Stomach (tissue), 8 donors: ENCODE measurements at regions not wholly inside any gene's neighbourhood (a gene's known extent, or its start where the extent isn't known, plus 50 kb on each side); places are given as distances from the start of the nearest gene placed in this dataset.

ENCODE experiments used
- DNase-seq, 2 donors: peaks; one replicate each; pipeline versions ENCODE4 v3.0.0 to v3.0.0-alpha.2; 2013 to 2019
- H3K27ac ChIP-seq, 5 donors: fragments of 200-600 bp in 4 of 5; sonication (generic) in 4 of 5; one replicate each; pipeline ENCODE4 v1.5.1; 2013 to 2019; ENCODE audit warnings: mild to moderate bottlenecking in 1 of 5, moderate library complexity in 1 of 5
- H3K27me3 ChIP-seq, 3 donors: fragments of 200-600 bp; sonication (generic); one replicate each; pipeline ENCODE4 v1.5.1; 2017 to 2019; ENCODE audit warnings: mixed run types in 1 of 3
- H3K36me3 ChIP-seq, 4 donors: fragments of 200-600 bp; sonication (generic); 1 replicate in 3 of 4; 2 replicates in 1 of 4; pipeline ENCODE4 v1.5.1; 2016 to 2019
- H3K4me1 ChIP-seq, 4 donors: fragments of 200-600 bp; sonication (generic); one replicate each; pipeline ENCODE4 v1.5.1; 2016 to 2019
- H3K4me3 ChIP-seq, 4 donors: fragments of 200-600 bp; sonication (generic) in 3 of 4; one replicate each; pipeline ENCODE4 v1.5.1; 2016 to 2019; ENCODE audit warnings: mild to moderate bottlenecking in 1 of 4
- H3K9me3 ChIP-seq, 4 donors: fragments of 200-600 bp; sonication (generic); one replicate each; pipeline ENCODE4 v1.5.1; 2016 to 2019
- CTCF ChIP-seq, 7 experiments: fragments of 450-650 bp in 4 of 7; fragments of 200-600 bp in 3 of 7; sonication (generic) in 3 of 7; IDR thresholded peaks; one replicate each; pipeline ENCODE4 v1.5.1; 2016 to 2019; ENCODE audit warnings: antibody characterized with exemption in 7 of 7, control low read depth in 2 of 7, mild to moderate bottlenecking in 1 of 7
- EP300 ChIP-seq: sonication (generic); formaldehyde crosslinking; IDR thresholded peaks from one replicate; pipeline ENCODE4 v1.6.1; 2017; ENCODE audit warnings: antibody characterized with exemption
- POLR2A ChIP-seq, 4 donors: fragments of 450-650 bp; IDR thresholded peaks; one replicate each; pipeline ENCODE4 v1.6.1; 2016; ENCODE audit warnings: antibody characterized with exemption in 4 of 4, control low read depth in 2 of 4, mild to moderate bottlenecking in 1 of 4, moderate library complexity in 1 of 4
- POLR2AphosphoS5 ChIP-seq, 3 donors: sonication (generic); formaldehyde crosslinking; IDR thresholded peaks; one replicate each; pipeline ENCODE4 v1.6.1; 2016; ENCODE audit warnings: antibody characterized with exemption in 3 of 3
- WGBS, 5 donors: extraction: QIAGEN DNeasy Blood & Tissue Kit in 3 of 5; methylation state at CpG; one replicate each; pipeline versions ENCODE4 v1.1.5 to v1.1.7; 2013 to 2018; 5-methylcytosine and 5-hydroxymethylcytosine counted together
- intact Hi-C: fragments of 100-400 bp; cut with DNase I; formaldehyde crosslinking; loops from one replicate; pipeline ENCODE4 v1.15.1; 2023; ENCODE audit warnings: low total_unique reads
- donor health status: healthy with polysubstance abuse.
- donor health status: Bipolar disorder and iron deficiency.
- donor health status: healthy.

GRCh38 chr14:84375235-84375634 lies 1154.7 kb upstream of the FLRT2 start:
- Histone ChIP-seq H3K27ac (no peak overlapping the region), H3K4me3 (no peak overlapping the region), H3K9me3 (no peaks in the 10 kb centered on the region), H3K27me3 (no peaks in the 10 kb centered on the region), H3K4me1 (no peaks in the 10 kb centered on the region), H3K36me3 (no peaks in the 10 kb centered on the region)
- no peak for TF ChIP-seq POLR2A (IDR thresholded peaks at IDR 0.05)
- TF ChIP-seq EP300 = no peak
- no peak for TF ChIP-seq POLR2AphosphoS5 (IDR thresholded peaks at IDR 0.05)
- TF ChIP-seq CTCF (IDR thresholded peaks at IDR 0.05) = no peak
- intact Hi-C loops = no loop called here
- no peak for DNase-seq

- no peaks in the 10 kb centered on the region for H3K36me3 ChIP-seq
- no peak overlapping the region for H3K27ac ChIP-seq
- no peak overlapping the region for H3K4me3 ChIP-seq
- no peaks in the 10 kb centered on the region for H3K4me1 ChIP-seq
- WGBS, 5 donors = 70 to 77% (median 71%) methylated on average over 3 of the region's 3 CpGs
- TF ChIP-seq CTCF (IDR thresholded peaks at IDR 0.05) = no peak
- no peaks in the 10 kb centered on the region for H3K9me3 ChIP-seq
- no peaks in the 10 kb centered on the region for H3K27me3 ChIP-seq
- intact Hi-C loops = no loop called here
- peak in 1 of 2 donors; percentile 6 for DNase-seq
Measured at GRCh38 chr14:84390010-84390409, 1139.9 kb upstream of the FLRT2 start.

- no peaks in the 10 kb centered on the region for H3K36me3 ChIP-seq
- H3K27me3 ChIP-seq = no peaks in the 10 kb centered on the region
- H3K9me3 ChIP-seq = peaks cover 0 to 9% (median 0%) of the 10 kb centered on the region in 4 donors
- intact Hi-C loops = no loop called here
- no peaks in the 10 kb centered on the region for H3K4me1 ChIP-seq
- TF ChIP-seq EP300 (no peak), POLR2A (IDR thresholded peaks at IDR 0.05) (no peak), POLR2AphosphoS5 (IDR thresholded peaks at IDR 0.05) (no peak), CTCF (IDR thresholded peaks at IDR 0.05) (no peak)
- no peak for DNase-seq
- no peak overlapping the region for H3K4me3 ChIP-seq
- 79 to 91% (median 88%) methylated on average over 3 of the region's 3 CpGs for WGBS, 5 donors
- H3K27ac ChIP-seq = no peak overlapping the region
Measured at GRCh38 chr14:84397631-84398030, 1132.3 kb upstream of the FLRT2 start.

GRCh38 chr14:84399296-84399910 lies 1130.5 kb upstream of the FLRT2 start:
- peaks cover 0 to 9% (median 0%) of the 10 kb centered on the region in 4 donors for H3K9me3 ChIP-seq
- H3K36me3 ChIP-seq = no peaks in the 10 kb centered on the region
- no peak overlapping the region for H3K27ac ChIP-seq
- no peak for TF ChIP-seq CTCF (IDR thresholded peaks at IDR 0.05)
- no peak for TF ChIP-seq EP300
- no peak for TF ChIP-seq POLR2A (IDR thresholded peaks at IDR 0.05)
- no peak for TF ChIP-seq POLR2AphosphoS5 (IDR thresholded peaks at IDR 0.05)
- intact Hi-C loops = no loop called here
- no peaks in the 10 kb centered on the region for H3K4me1 ChIP-seq
- no peaks in the 10 kb centered on the region for H3K27me3 ChIP-seq
- no peak overlapping the region for H3K4me3 ChIP-seq
- WGBS, 5 donors = 94 to 98% (median 95%) methylated on average over 39 to 62 of the region's 62 CpGs
- DNase-seq = no peak
